Heart left ventricle (tissue), 13 donors: ENCODE measurements at regions not wholly inside any gene's neighbourhood (a gene's known extent, or its start where the extent isn't known, plus 50 kb on each side); places are given as distances from the start of the nearest gene placed in this dataset.
"Not testable (repeated sequence)": the region's sequence is repeated elsewhere in the genome, so short reads cannot be mapped to it uniquely, and the experiment has no call there.

Source experiments
- CTCF ChIP-seq, 12 donors: fragments of 200-600 bp; sonication (generic) in 4 of 12; IDR thresholded peaks; one replicate each; pipeline versions ENCODE4 v1.5.0 to v1.8.0; 2018 to 2022; ENCODE audit warnings: antibody characterized with exemption in 12 of 12, mild to moderate bottlenecking in 5 of 12
- POLR2A ChIP-seq, 2 donors: fragments of 450-650 bp; IDR thresholded peaks; one replicate each; pipeline ENCODE4 v1.6.1; 2017; ENCODE audit warnings: antibody characterized with exemption in 2 of 2, mild to moderate bottlenecking in 2 of 2, moderate library complexity in 2 of 2
- donor health status: ischemic (EF 13 %, LVEDD 7.1; RV severe dilation, severe dysfunction).
- donor health status: DM: no; HTN: yes; CAD: no.
- donor health status: DM: no; HTN: no; CAD: no.
- donor health status: ischemic (EF 25% LVEDD 6.9; RV normal size, moderate dysfunction).
- donor health status: ischemic (EF 25% LVEDD 5.7; RV mildly dilated, moderate dysfunction).
- donor health status: ischemic (EF 35%, LVEDD 5.7; RV mildly dilated, moderate dysfunction).
- donor health status: nonischemic (EF 11% LVEDD 7.7; RV severe dilation, severe dysfunction).
- donor health status: DM: yes; HTN: yes; CAD: no.
- donor health status: PGD.
- donor health status: ischemic (EF 29% LVEDD 5.4; RV normal size, mild dysfunction).
- donor health status: nonischemic (EF 23%, LVEDD 6.1; RV moderate dilation, normal function).

GRCh38 chr4:131734321-131734720, 1414.8 kb upstream of the PCDH10 start:
- TF ChIP-seq POLR2A, CTCF (IDR thresholded peaks at IDR 0.05): not testable (repeated sequence)
